ENCODE measurements at regions not wholly inside any gene's neighbourhood (a gene's known extent, or its start where the extent isn't known, plus 50 kb on each side); places are given as distances from the start of the nearest gene placed in this dataset.

DNA sequence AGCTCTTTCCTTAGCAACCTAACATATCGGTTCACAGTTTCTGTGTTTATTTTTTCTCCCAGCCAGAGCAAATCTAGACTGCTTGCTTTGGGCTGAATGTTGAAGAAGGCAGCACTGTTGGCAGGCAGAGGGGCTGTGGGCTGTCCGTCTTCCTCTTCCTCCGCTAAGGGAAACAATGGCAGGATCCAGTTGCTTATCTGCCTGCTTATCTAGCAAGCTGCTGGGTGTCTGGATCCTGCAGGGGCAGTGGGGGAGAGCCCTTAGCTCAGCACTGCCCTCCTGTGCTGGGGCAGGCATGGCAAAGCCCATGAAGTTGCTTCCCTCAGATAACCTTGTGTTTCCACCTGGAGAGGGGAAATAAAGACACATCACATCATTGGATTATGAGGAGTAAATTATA lies 92.7 kb upstream of the CD93 start (continued):
- TF ChIP-seq, protein P1, sequence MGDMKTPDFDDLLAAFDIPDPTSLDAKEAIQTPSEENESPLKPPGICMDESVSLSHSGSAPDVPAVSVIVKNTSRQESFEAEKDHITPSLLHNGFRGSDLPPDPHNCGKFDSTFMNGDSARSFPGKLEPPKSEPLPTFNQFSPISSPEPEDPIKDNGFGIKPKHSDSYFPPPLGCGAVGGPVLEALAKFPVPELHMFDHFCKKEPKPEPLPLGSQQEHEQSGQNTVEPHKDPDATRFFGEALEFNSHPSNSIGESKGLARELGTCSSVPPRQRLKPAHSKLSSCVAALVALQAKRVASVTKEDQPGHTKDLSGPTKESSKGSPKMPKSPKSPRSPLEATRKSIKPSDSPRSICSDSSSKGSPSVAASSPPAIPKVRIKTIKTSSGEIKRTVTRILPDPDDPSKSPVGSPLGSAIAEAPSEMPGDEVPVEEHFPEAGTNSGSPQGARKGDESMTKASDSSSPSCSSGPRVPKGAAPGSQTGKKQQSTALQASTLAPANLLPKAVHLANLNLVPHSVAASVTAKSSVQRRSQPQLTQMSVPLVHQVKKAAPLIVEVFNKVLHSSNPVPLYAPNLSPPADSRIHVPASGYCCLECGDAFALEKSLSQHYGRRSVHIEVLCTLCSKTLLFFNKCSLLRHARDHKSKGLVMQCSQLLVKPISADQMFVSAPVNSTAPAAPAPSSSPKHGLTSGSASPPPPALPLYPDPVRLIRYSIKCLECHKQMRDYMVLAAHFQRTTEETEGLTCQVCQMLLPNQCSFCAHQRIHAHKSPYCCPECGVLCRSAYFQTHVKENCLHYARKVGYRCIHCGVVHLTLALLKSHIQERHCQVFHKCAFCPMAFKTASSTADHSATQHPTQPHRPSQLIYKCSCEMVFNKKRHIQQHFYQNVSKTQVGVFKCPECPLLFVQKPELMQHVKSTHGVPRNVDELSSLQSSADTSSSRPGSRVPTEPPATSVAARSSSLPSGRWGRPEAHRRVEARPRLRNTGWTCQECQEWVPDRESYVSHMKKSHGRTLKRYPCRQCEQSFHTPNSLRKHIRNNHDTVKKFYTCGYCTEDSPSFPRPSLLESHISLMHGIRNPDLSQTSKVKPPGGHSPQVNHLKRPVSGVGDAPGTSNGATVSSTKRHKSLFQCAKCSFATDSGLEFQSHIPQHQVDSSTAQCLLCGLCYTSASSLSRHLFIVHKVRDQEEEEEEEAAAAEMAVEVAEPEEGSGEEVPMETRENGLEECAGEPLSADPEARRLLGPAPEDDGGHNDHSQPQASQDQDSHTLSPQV (IDR thresholded peaks at IDR 0.05) = peak; percentile 72
- TF ChIP-seq NR4A1 (CRISPR knock-in tag; IDR thresholded peaks at IDR 0.05) (no peak), NR4A1 (tag; IDR thresholded peaks at IDR 0.05) (0 out of 2 replicates have a peak, but pooled peaks have one; percentile 20), BHLHE40 (IDR thresholded peaks at IDR 0.05; ENCODE audit: low read length) (0 out of 2 replicates have a peak, but pooled peaks have one; percentile 14), DEAF1 (CRISPR knock-in tag; IDR thresholded peaks at IDR 0.05) (peak; percentile 43; the same call in 1 of the 2 replicates), ZNF445 (CRISPR knock-in tag; IDR thresholded peaks at IDR 0.05; ENCODE audit: low read depth) (no peak), ESRRA (IDR thresholded peaks at IDR 0.05; ENCODE audit: borderline replicate concordance, low read depth) (peak; percentile 22; the same call in 1 of the 2 replicates), HDAC2 (IDR thresholded peaks at IDR 0.05) (peak; percentile 25; the same call in 1 of the 2 replicates), ZNF551 (CRISPR knock-in tag; IDR thresholded peaks at IDR 0.05) (no peak), CXXC5 (CRISPR knock-in tag; IDR thresholded peaks at IDR 0.05) (0 out of 2 replicates have a peak, but pooled peaks have one; percentile 20), RAD21 (CRISPR knock-in tag; conservative IDR thresholded peaks at IDR 0.05 in 1 of 2, IDR thresholded peaks at IDR 0.05 in 1 of 2) (peak; percentile 80 to 85), MTA3 (IDR thresholded peaks at IDR 0.05; ENCODE audit: borderline replicate concordance) (peak; percentile 87), CTBP1 (IDR thresholded peaks at IDR 0.05; ENCODE audit: borderline replicate concordance) (peak; percentile 43; the same call in 1 of the 2 replicates), DPF2 (IDR thresholded peaks at IDR 0.05) (peak; percentile 42; the same call in 1 of the 2 replicates), ATF7 (IDR thresholded peaks at IDR 0.05) (peak; percentile 33; the same call in 1 of the 2 replicates), KDM4B (IDR thresholded peaks at IDR 0.05; ENCODE audit: borderline replicate concordance in 2 of 2, low read depth in 1 of 2) (no peak)
- TF ChIP-seq, protein P2, sequence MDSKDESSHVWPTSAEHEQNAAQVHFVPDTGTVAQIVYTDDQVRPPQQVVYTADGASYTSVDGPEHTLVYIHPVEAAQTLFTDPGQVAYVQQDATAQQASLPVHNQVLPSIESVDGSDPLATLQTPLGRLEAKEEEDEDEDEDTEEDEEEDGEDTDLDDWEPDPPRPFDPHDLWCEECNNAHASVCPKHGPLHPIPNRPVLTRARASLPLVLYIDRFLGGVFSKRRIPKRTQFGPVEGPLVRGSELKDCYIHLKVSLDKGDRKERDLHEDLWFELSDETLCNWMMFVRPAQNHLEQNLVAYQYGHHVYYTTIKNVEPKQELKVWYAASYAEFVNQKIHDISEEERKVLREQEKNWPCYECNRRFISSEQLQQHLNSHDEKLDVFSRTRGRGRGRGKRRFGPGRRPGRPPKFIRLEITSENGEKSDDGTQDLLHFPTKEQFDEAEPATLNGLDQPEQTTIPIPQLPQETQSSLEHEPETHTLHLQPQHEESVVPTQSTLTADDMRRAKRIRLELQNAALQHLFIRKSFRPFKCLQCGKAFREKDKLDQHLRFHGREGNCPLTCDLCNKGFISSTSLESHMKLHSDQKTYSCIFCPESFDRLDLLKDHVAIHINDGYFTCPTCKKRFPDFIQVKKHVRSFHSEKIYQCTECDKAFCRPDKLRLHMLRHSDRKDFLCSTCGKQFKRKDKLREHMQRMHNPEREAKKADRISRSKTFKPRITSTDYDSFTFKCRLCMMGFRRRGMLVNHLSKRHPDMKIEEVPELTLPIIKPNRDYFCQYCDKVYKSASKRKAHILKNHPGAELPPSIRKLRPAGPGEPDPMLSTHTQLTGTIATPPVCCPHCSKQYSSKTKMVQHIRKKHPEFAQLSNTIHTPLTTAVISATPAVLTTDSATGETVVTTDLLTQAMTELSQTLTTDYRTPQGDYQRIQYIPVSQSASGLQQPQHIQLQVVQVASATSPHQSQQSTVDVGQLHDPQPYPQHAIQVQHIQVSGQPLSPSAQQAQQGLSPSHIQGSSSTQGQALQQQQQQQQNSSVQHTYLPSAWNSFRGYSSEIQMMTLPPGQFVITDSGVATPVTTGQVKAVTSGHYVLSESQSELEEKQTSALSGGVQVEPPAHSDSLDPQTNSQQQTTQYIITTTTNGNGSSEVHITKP (IDR thresholded peaks at IDR 0.05; ENCODE audit: partially characterized antibody) = peak; percentile 73
